ENCODE measurements at regions not wholly inside any gene's neighbourhood (a gene's known extent, or its start where the extent isn't known, plus 50 kb on each side); places are given as distances from the start of the nearest gene placed in this dataset.

- ChIA-PET POLR2A (no interaction called here), CTCF (no interaction called here)
- no peak for DNase-seq (ENCODE audit: extremely low spot score)
- no peak for TF ChIP-seq CTCF (IDR thresholded peaks at IDR 0.05; ENCODE audit: control extremely low read depth, extremely low read depth, low read depth, missing control alignments)
These were observed 269.9 kb upstream of the SFSWAP start for GRCh38 chr12:131441060-131441396.

GRCh38 chr12:131441638-131442336 is 269.1 kb upstream of the SFSWAP start:
- no peak for DNase-seq (ENCODE audit: extremely low spot score)
- ChIA-PET POLR2A (no interaction called here), CTCF (no interaction called here)
- no peak for TF ChIP-seq CTCF (IDR thresholded peaks at IDR 0.05; ENCODE audit: control extremely low read depth, extremely low read depth, low read depth, missing control alignments)

- ChIA-PET CTCF (no interaction called here), POLR2A (no interaction called here)
- DNase-seq (ENCODE audit: extremely low spot score), result no peak
- TF ChIP-seq CTCF (IDR thresholded peaks at IDR 0.05; ENCODE audit: control extremely low read depth, extremely low read depth, low read depth, missing control alignments), result no peak
These were observed 268.5 kb upstream of the SFSWAP start for GRCh38 chr12:131442337-131442918.

GRCh38 chr12:131443019-131444000 is 267.6 kb upstream of the SFSWAP start:
- CTCF ChIA-PET, result no interaction called here
- TF ChIP-seq CTCF (IDR thresholded peaks at IDR 0.05; ENCODE audit: control extremely low read depth, extremely low read depth, low read depth, missing control alignments), result no peak
- POLR2A ChIA-PET, result no interaction called here

GRCh38 chr12:131444220-131445164 is 266.4 kb upstream of the SFSWAP start:
- TF ChIP-seq CTCF (IDR thresholded peaks at IDR 0.05; ENCODE audit: control extremely low read depth, extremely low read depth, low read depth, missing control alignments), result no peak
- ChIA-PET CTCF (no interaction called here), POLR2A (no interaction called here)

More at GRCh38 chr12:131443019-131444000, 267.6 kb upstream of the SFSWAP start:
- no peak for DNase-seq (ENCODE audit: extremely low spot score)

More at GRCh38 chr12:131444220-131445164, 266.4 kb upstream of the SFSWAP start:
- no peak for DNase-seq (ENCODE audit: extremely low spot score)

All from GM10248 (cell line).